AG04450 (cell line): ENCODE measurements at regions not wholly inside any gene's neighbourhood (a gene's known extent, or its start where the extent isn't known, plus 50 kb on each side); places are given as distances from the start of the nearest gene placed in this dataset.

ENCODE experiments used
- CTCF ChIA-PET: fragments of 300-600, 350-600 bp; formaldehyde crosslinking; extraction: SDS; loops from one replicate; lab custom pipeline; 2022; ENCODE audit warnings: antibody characterized with exemption, inconsistent platforms; lab: Charles Lee
- POLR2A ChIA-PET: fragments of 350-600 bp; formaldehyde crosslinking; extraction: SDS; loops from one replicate; lab custom pipeline; 2021; ENCODE audit warnings: antibody characterized with exemption, inconsistent platforms; lab: Yijun Ruan, JAX
- DNase-seq: peaks from one replicate; pipeline ENCODE4 v3.0.0-alpha.2; 2011; ENCODE audit warnings: low read depth, low spot score
- H3K27ac ChIP-seq: one replicate; pipeline ENCODE4 v1.5.1; 2012; ENCODE audit warnings: low read depth, low read length, control low read depth
- H3K27me3 ChIP-seq: one replicate; pipeline ENCODE4 v1.6.0; 2012; ENCODE audit warnings: low read length; ENCODE audit not compliant: control insufficient read depth, insufficient read depth
- H3K4me3 ChIP-seq: 2 replicates; pipeline ENCODE4 v1.5.1; 2011; ENCODE audit warnings: mild to moderate bottlenecking, low read depth, low read length, control low read depth
- H3K9me3 ChIP-seq: 2 replicates; pipeline ENCODE4 v1.5.1; 2012; ENCODE audit warnings: low read length; ENCODE audit not compliant: control insufficient read depth, insufficient read depth
- CTCF ChIP-seq: IDR thresholded peaks from 2 replicates; pipeline ENCODE4 v1.5.1; 2011; ENCODE audit warnings: low read depth, low read length, control low read depth, inconsistent platforms

GRCh38 chr5:126265917-126266316, 157.3 kb upstream of the GRAMD2B start:
- no peak for DNase-seq
- no peak for TF ChIP-seq CTCF
- Histone ChIP-seq H3K27me3 (no peaks in the 10 kb centered on the region), H3K27ac (no peak overlapping the region), H3K4me3 (no peak overlapping the region), H3K9me3 (no peaks in the 10 kb centered on the region; the same call in 1 of the 2 replicates)
- ChIA-PET POLR2A (no interaction called here), CTCF (no interaction called here)

- Histone ChIP-seq H3K4me3 (no peak overlapping the region), H3K27me3 (no peaks in the 10 kb centered on the region), H3K9me3 (no peaks in the 10 kb centered on the region; the same call in 1 of the 2 replicates), H3K27ac (no peak overlapping the region)
- POLR2A ChIA-PET, result no interaction called here
- no peak for TF ChIP-seq CTCF
- no peak for DNase-seq
- CTCF ChIA-PET, result no interaction called here
Measured at GRCh38 chr5:126267438-126267837, 155.8 kb upstream of the GRAMD2B start.

- DNase-seq, result no peak
- TF ChIP-seq CTCF, result no peak
- POLR2A ChIA-PET, result no interaction called here
- H3K4me3 ChIP-seq, result no peak overlapping the region
- H3K27ac ChIP-seq, result no peak overlapping the region
- CTCF ChIA-PET, result no interaction called here
- no peaks in the 10 kb centered on the region; the same call in 1 of the 2 replicates for H3K9me3 ChIP-seq
- no peaks in the 10 kb centered on the region for H3K27me3 ChIP-seq
Measured at GRCh38 chr5:126268697-126269315, 154.4 kb upstream of the GRAMD2B start.

GRCh38 chr5:126269511-126269910, 153.7 kb upstream of the GRAMD2B start:
- H3K27ac ChIP-seq, result no peak overlapping the region
- POLR2A ChIA-PET, result interaction anchor here (0.7 kb wide), 1 partner anchor 1747 kb away, joined by 4 read pairs; no protein-coding TSS in a partner anchor
- CTCF ChIA-PET, result no interaction called here
- no peak for DNase-seq
- no peak overlapping the region for H3K4me3 ChIP-seq
- peaks cover 3% of the 10 kb centered on the region for H3K27me3 ChIP-seq
- TF ChIP-seq CTCF, result no peak
- no peaks in the 10 kb centered on the region; the same call in 1 of the 2 replicates for H3K9me3 ChIP-seq

GRCh38 chr5:126271141-126271540, 152.1 kb upstream of the GRAMD2B start:
- DNase-seq, result no peak
- Histone ChIP-seq H3K27me3 (peaks cover 3% of the 10 kb centered on the region), H3K27ac (no peak overlapping the region), H3K4me3 (no peak overlapping the region), H3K9me3 (no peaks in the 10 kb centered on the region)
- ChIA-PET POLR2A (no interaction called here), CTCF (no interaction called here)
- TF ChIP-seq CTCF, result no peak
